ENCODE measurements at regions not wholly inside any gene's neighbourhood (a gene's known extent, or its start where the extent isn't known, plus 50 kb on each side); places are given as distances from the start of the nearest gene placed in this dataset.

- H3K9me3 Mint-ChIP-seq (ENCODE audit: low read depth) = peaks cover 3% of the 10 kb centered on the region
- no peaks in the 10 kb centered on the region for H3K36me3 Mint-ChIP-seq (ENCODE audit: insufficient read depth)
- H3K4me3 Mint-ChIP-seq (ENCODE audit: low read depth) = no peak overlapping the region
- no peaks in the 10 kb centered on the region for H3K27me3 Mint-ChIP-seq
- H3K4me1 Mint-ChIP-seq (ENCODE audit: low read depth) = no peaks in the 10 kb centered on the region
- DNase-seq (ENCODE audit: low spot score, unreplicated experiment) = no peak
- no peak overlapping the region for H3K27ac Mint-ChIP-seq
- TF ChIP-seq CTCF (IDR thresholded peaks at IDR 0.05; ENCODE audit: unreplicated experiment) = no peak
These were observed 174.3 kb downstream of the SOX2 start for GRCh38 chr3:181885868-181886630.

GRCh38 chr3:181886676-181887075 lies 175.0 kb downstream of the SOX2 start:
- no peaks in the 10 kb centered on the region for H3K27me3 Mint-ChIP-seq
- H3K4me1 Mint-ChIP-seq (ENCODE audit: low read depth) = no peaks in the 10 kb centered on the region
- no peaks in the 10 kb centered on the region for H3K36me3 Mint-ChIP-seq (ENCODE audit: insufficient read depth)
- DNase-seq (ENCODE audit: low spot score, unreplicated experiment) = no peak
- H3K4me3 Mint-ChIP-seq (ENCODE audit: low read depth) = no peak overlapping the region
- TF ChIP-seq CTCF (IDR thresholded peaks at IDR 0.05; ENCODE audit: unreplicated experiment) = no peak
- H3K9me3 Mint-ChIP-seq (ENCODE audit: low read depth) = peaks cover 3% of the 10 kb centered on the region
- H3K27ac Mint-ChIP-seq = no peak overlapping the region

GRCh38 chr3:181887685-181888084 lies 176.0 kb downstream of the SOX2 start:
- no peak for TF ChIP-seq CTCF (IDR thresholded peaks at IDR 0.05; ENCODE audit: unreplicated experiment)
- H3K4me1 Mint-ChIP-seq (ENCODE audit: low read depth) = no peaks in the 10 kb centered on the region
- no peak for DNase-seq (ENCODE audit: low spot score, unreplicated experiment)
- H3K4me3 Mint-ChIP-seq (ENCODE audit: low read depth) = no peak overlapping the region
- peaks cover 3% of the 10 kb centered on the region for H3K9me3 Mint-ChIP-seq (ENCODE audit: low read depth)
- H3K36me3 Mint-ChIP-seq (ENCODE audit: insufficient read depth) = no peaks in the 10 kb centered on the region
- no peak overlapping the region for H3K27ac Mint-ChIP-seq
- H3K27me3 Mint-ChIP-seq = no peaks in the 10 kb centered on the region

GRCh38 chr3:181888234-181888633 lies 176.5 kb downstream of the SOX2 start:
- Mint-ChIP-seq H3K27ac (no peak overlapping the region), H3K4me3 (ENCODE audit: low read depth) (no peak overlapping the region), H3K36me3 (ENCODE audit: insufficient read depth) (no peaks in the 10 kb centered on the region), H3K4me1 (ENCODE audit: low read depth) (peaks cover 3% of the 10 kb centered on the region), H3K9me3 (ENCODE audit: low read depth) (peaks cover 3% of the 10 kb centered on the region), H3K27me3 (no peaks in the 10 kb centered on the region)
- no peak for TF ChIP-seq CTCF (IDR thresholded peaks at IDR 0.05; ENCODE audit: unreplicated experiment)
- DNase-seq (ENCODE audit: low spot score, unreplicated experiment) = no peak

GRCh38 chr3:181892848-181893247 lies 181.1 kb downstream of the SOX2 start:
- H3K27ac Mint-ChIP-seq = peak overlapping the region; percentile 72
- H3K9me3 Mint-ChIP-seq (ENCODE audit: low read depth) = peaks cover 3% of the 10 kb centered on the region
- no peaks in the 10 kb centered on the region for H3K27me3 Mint-ChIP-seq
- TF ChIP-seq CTCF (IDR thresholded peaks at IDR 0.05; ENCODE audit: unreplicated experiment) = no peak
- H3K4me3 Mint-ChIP-seq (ENCODE audit: low read depth) = no peak overlapping the region
- DNase-seq (ENCODE audit: low spot score, unreplicated experiment) = no peak
- H3K4me1 Mint-ChIP-seq (ENCODE audit: low read depth) = peaks cover 6% of the 10 kb centered on the region
- H3K36me3 Mint-ChIP-seq (ENCODE audit: insufficient read depth) = no peaks in the 10 kb centered on the region

Data from progenitor cell of endocrine pancreas (in vitro differentiated cells).